ENCODE measurements at regions not wholly inside any gene's neighbourhood (a gene's known extent, or its start where the extent isn't known, plus 50 kb on each side); places are given as distances from the start of the nearest gene placed in this dataset.

DNA sequence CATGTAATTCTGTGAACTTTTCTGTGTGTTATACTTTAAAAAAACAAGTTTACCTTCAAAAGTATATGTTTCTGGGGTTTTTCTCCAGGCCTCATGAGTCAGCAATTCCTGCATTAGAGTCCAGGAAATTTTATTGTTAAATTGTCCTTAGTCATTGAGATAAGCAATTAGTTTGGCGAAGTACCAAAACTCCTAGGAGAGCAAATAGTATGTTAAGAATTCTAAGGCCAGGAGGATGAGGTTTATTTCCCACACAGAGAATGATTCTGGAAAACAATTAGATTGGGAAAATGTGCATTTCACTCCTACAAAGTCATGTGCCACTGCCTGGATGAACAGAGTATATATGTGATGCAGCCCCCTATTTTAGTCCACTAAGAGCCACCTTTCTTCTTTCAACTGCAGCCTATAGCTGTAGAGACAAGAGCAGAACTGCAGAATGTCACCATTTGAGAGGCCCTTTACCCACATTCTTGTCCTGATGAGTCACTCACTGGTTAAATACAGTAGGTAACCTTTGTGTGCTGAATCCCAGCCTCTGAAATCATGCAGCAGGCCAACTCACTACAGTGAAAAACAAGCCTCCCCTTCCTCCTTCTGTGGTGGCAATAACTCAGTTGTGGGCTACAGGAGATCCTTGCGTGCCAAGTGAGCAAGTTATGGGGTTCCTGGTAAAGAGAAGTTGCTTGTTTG is 452.8 kb upstream of the THBS1 start:
- DNase-seq = peak; percentile 13 to 50

- DNase-seq = no peak
These were observed 452.1 kb upstream of the THBS1 start for GRCh38 chr15:39128746-39129145.

DNA sequence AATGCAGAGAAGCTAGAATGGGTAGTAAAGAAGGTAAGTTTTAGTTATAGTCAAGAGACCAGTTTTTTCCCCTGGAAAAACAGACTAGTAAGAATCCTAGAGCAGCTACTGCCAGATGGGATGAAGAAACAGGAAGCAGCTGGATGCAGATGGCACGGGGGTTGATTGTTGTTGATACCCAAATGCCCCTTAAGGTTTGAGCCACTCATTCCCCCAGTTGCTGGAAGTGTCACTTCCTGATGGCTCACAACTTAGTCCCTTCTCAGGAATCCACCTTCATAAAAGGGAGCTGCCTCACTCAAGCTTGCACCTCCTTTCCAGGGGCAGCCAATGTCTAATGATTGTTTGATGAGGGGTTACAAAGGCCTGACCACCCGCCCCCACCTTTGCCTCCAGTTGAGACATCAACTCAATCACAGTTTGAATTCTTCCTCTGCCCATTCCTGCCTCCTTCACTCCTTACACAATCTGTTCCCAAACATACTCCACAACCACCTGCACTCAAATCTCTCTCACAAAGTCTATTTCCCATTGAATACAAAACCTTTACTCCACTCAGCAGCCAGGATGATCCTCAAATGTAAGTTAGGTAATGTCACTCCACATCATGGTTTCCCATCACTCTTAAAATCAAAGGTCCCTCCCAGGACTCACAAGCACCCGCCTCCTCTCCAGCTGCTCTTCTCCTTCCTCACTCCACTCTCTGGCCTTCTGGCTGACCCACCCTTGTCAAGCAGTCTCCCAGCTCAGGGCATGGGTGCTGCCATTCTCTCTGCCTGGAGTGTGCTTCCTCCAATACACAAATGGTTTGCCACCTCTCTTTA is 450.1 kb upstream of the THBS1 start:
- DNase-seq = no peak

- no peak for DNase-seq
These were observed 449.3 kb upstream of the THBS1 start for GRCh38 chr15:39131609-39132008.

- DNase-seq = no peak
These were observed 448.8 kb upstream of the THBS1 start for GRCh38 chr15:39132070-39132469.

- peak; percentile 46 to 69 for DNase-seq
These were observed 447.8 kb upstream of the THBS1 start for GRCh38 chr15:39132954-39133600.

- no peak for DNase-seq
These were observed 446.6 kb upstream of the THBS1 start for GRCh38 chr15:39134282-39134681.

GRCh38 chr15:39135989-39136388 is 444.9 kb upstream of the THBS1 start:
- no peak for DNase-seq

DNA sequence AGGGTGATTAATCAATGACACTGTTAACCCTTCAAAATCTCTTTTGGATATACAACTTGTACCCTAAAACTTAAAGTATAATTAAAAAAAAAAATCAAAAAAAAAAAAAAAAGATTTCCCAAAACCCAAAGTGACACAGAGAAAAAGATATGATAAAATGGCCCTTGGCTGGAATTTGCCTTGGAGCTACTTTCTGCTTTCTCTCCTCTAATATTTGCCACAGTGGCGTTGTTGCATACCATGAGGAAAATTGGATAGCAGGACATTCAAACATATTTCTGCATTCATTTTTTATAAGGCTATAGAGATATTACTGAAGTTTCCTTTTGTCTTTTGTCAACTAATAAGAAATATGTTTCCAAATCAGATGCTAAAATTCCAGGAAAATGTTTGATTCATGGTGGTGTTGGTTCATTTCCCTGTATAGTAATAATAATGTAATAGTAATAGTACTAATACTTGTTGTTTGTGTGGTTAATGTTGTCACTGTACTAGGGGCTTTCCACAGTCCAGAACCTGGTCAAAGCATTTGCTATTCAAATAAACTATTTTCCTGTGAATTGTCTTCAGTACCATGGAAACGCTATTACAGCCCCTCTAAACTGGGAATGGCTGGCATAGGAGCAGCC is 441.3 kb upstream of the THBS1 start:
- no peak for DNase-seq

DNA sequence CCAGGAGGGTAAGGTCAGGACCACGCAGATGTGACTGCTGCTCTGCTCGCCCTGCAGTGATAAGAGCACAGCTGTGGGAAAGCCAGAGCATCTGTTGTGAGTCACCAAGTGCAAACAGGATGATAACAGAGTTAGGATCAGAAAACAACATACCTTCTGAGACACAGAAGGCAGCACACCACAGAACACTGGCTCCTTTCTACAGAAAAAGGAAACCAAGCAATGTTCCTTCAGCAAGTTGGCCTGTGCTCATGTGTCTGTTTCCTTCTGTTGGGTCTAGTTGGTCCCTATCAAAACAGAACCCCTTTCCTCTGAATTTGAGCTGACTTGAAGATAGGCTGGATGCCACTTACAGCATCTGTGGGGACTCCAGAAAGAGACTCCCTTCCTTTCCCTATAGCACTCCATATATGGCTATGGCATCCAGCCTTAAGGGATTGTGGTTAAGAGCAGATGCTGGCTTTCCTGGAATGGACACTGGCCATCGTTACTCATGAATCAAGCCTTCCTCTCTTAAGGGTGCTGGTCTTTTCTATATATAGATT is 440.7 kb upstream of the THBS1 start:
- DNase-seq = no peak

- DNase-seq = no peak
These were observed 438.4 kb upstream of the THBS1 start for GRCh38 chr15:39142500-39142899.

GRCh38 chr15:39143479-39143878 is 437.4 kb upstream of the THBS1 start:
- no peak for DNase-seq

- no peak for DNase-seq
These were observed 436.8 kb upstream of the THBS1 start for GRCh38 chr15:39144051-39144450.

GRCh38 chr15:39144613-39145499 is 436.0 kb upstream of the THBS1 start:
- DNase-seq = no peak

DNA sequence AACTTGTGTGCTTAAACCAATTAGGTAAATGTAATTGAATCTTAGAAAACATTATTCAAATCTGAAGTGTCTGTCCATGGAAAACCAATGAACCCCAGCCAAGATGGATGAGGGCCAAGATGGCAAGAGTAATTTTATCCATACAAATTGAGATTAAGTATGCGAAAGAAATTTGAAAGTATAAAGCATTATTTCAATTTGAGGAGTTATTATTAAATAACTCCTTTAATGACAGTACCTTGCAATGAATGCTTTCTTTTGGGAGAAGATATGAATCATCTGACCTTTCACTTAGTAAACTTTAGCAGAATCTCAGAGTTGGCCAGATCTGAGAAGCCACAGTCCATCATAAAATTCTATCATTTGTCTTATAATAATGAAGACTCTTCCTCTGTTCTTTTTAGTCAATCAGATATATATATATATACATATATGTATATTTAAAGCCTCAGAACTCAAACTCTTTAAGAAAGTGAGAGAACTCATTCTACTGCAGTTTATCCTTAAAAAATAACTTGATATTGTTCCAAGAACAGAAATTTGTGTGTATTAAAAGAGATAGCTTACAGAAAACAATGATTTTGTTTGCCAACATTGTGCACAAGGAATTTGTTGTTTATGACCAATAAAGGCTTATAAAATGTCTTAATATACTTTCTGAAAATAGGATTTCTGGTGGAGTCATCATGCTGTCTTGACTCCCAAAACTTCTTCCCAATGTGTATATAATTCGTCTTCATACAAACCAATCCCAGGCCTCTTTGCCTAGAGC is 434.8 kb upstream of the THBS1 start:
- DNase-seq = no peak

GRCh38 chr15:39149636-39150150 is 431.2 kb upstream of the THBS1 start:
- no peak for DNase-seq

GRCh38 chr15:39151545-39151944 is 429.3 kb upstream of the THBS1 start:
- no peak for DNase-seq

GRCh38 chr15:39153058-39153714 is 427.7 kb upstream of the THBS1 start:
- no peak for DNase-seq

DNA sequence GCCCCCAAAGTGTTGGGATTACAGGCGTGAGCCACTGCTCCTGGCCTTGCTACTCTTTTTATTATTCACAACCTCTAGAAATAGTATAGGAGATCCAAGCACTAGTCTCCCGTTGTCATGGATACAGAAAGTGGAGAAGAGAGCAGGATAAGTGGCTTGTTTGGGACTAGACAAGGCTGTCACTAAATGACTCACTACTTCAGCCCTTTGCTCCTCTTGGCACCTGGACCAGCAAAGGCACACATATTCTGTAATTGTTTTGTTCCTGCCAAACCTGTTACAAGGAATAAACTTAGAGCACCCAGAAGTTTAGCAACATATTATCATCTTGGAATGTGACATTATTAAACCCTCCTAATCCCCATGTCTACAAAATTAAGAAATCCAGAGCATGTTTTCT is 427.2 kb upstream of the THBS1 start:
- DNase-seq = no peak

GRCh38 chr15:39154227-39154638 is 426.6 kb upstream of the THBS1 start:
- no peak for DNase-seq
